Stimulated activated effector memory CD8-positive, alpha-beta T cell treated with anti-CD3 and anti-CD28 coated beads, Interleukin-12 subunit alpha, Interleukin-12 subunit beta, amount 100 ng/mL, for 72 hours (primary cell): ENCODE measurements at regions not wholly inside any gene's neighbourhood (a gene's known extent, or its start where the extent isn't known, plus 50 kb on each side); places are given as distances from the start of the nearest gene placed in this dataset.

Source experiments
- ATAC-seq: fragments of 150-1000 bp; cut with Tn5 transposase; 2 replicates; pipeline ENCODE4 v1.10.0; 2021
- DNase-seq, 2 donors: peaks; one replicate each; pipeline ENCODE4 v3.0.0; 2021 to 2022; ENCODE audit warnings: low spot score in 2 of 2
- H3K27ac Mint-ChIP-seq: one replicate; pipeline ENCODE4 v1.8.0; 2022; ENCODE audit warnings: mild to moderate bottlenecking, mixed read lengths
- H3K36me3 Mint-ChIP-seq: one replicate; pipeline ENCODE4 v1.8.0; 2022; ENCODE audit warnings: mild to moderate bottlenecking, mixed read lengths
- H3K4me1 Mint-ChIP-seq: one replicate; pipeline ENCODE4 v1.8.0; 2022; ENCODE audit warnings: mixed read lengths
- H3K4me3 Mint-ChIP-seq: one replicate; pipeline ENCODE4 v1.8.0; 2022; ENCODE audit warnings: mild to moderate bottlenecking, mixed read lengths
- H3K9me3 Mint-ChIP-seq: one replicate; pipeline ENCODE4 v1.8.0; 2022; ENCODE audit warnings: mixed read lengths

DNA sequence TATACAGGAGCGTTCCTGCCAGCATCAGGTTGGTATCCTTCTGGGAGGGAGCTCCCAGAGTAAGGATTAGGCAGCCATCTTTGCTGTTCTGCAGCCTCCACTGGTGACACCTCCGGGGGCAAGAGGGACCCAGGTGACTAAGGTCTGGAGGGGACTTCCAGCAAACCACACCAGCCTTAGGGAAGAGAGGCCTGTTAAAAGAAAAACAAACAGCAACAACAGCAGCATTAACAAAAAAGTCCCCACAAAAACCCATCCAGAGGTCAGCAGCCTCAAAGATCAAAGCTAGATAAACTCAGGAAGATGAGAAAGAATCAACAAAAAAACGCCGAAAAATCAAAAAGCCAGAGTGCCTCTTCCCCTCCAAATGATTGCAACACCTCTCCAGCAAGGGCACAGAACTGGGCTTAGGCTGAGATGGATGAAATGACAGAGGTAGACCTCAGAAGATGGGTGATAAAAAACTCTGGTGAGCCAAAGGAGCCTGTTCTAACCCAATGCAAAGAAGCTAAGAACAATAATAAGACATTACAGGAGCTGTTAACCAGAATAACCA is 388.2 kb downstream of the SPATA31D1 start:
- H3K9me3 Mint-ChIP-seq, result peaks cover 16% of the 10 kb centered on the region
- ATAC-seq, result no peak
- H3K27ac Mint-ChIP-seq, result no peak overlapping the region

DNA sequence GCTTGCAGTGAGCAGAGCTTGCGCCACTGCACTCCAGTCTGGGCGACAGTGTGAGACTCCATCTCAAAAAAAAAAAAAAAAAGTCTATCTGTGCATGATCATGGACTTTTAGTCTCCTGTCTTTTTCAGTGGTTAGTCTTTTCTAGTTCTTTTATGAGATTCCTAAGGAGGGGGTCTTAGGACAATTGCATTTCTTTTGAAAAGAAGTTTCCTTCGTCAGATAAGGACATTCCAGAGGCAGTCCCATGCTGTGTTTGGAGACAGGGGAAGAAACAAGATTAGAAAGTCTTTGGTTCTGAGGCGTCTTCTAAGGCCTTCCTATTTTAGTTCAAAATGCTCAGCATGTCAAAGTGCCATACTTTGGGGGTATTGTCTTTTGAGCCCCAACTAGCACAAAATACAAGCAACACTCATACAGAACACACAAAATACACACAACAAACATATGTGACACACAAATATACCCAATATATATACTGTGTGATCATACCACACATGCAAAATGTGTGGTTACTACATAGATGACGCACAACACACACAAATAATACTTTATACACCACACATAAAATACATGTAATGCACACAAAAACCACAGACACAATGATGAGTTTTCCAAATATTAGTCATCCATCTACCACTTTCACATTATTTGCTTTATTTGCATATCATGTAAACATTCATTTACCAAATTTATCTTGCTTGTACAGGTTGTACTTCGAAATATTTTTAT is 394.5 kb downstream of the SPATA31D1 start:
- H3K4me3 Mint-ChIP-seq, result no peak overlapping the region
- H3K27ac Mint-ChIP-seq, result no peak overlapping the region
- no peaks in the 10 kb centered on the region for H3K36me3 Mint-ChIP-seq
- DNase-seq, result no peak
- peaks cover 8% of the 10 kb centered on the region for H3K9me3 Mint-ChIP-seq
- no peak for ATAC-seq
- H3K4me1 Mint-ChIP-seq, result no peaks in the 10 kb centered on the region

More for the DNA sequence above, 388.2 kb downstream of the SPATA31D1 start:
- Mint-ChIP-seq H3K4me1 (no peaks in the 10 kb centered on the region), H3K4me3 (no peak overlapping the region), H3K36me3 (no peaks in the 10 kb centered on the region)
- DNase-seq, result no peak

DNA sequence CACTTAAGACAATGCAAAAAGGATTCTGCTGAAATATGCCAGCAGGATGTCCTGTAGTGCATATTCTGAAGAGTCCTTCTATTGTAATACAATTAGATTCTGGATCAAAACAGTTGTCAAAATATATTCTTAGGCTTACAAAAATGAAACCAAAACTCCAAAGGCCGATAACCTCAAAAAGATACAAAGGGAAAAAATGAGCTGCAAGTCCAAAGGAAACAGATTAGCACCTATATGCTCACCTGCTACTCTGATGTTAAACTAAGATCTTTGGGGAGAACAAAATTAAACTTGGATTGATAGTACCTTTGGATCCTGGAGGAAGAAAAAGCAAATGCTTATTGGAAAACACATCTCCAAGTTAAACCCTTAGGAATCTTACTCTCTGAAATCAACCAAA is 397.1 kb downstream of the SPATA31D1 start:
- peaks cover 12% of the 10 kb centered on the region for H3K9me3 Mint-ChIP-seq
- ATAC-seq (no peak), DNase-seq (no peak)
- H3K4me3 Mint-ChIP-seq, result no peak overlapping the region
- H3K4me1 Mint-ChIP-seq, result no peaks in the 10 kb centered on the region
- H3K27ac Mint-ChIP-seq, result no peak overlapping the region
- peaks cover 5% of the 10 kb centered on the region for H3K36me3 Mint-ChIP-seq

DNA sequence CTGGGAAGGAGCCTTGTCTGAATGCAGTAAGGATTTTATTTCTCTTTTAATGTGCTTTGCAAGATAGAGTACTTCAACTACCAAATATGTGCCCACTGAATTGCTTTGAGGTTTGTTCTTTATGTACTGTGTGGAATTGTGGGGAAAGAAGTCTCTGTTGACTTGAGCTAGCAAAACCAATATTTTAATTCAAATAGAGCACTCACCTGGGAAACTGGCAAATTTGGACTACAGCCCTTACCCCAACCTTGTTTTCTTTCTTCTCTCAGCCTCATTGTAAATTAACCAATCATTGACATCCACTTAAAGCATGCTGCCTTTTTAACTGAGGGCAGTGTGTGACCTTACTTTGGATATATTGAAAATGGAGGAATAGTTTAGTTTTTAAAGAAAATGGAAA is 409.0 kb downstream of the SPATA31D1 start:
- Mint-ChIP-seq H3K9me3 (peaks cover 7% of the 10 kb centered on the region), H3K27ac (no peak overlapping the region), H3K4me3 (no peak overlapping the region), H3K36me3 (no peaks in the 10 kb centered on the region), H3K4me1 (no peaks in the 10 kb centered on the region)
- DNase-seq (no peak), ATAC-seq (no peak)

DNA sequence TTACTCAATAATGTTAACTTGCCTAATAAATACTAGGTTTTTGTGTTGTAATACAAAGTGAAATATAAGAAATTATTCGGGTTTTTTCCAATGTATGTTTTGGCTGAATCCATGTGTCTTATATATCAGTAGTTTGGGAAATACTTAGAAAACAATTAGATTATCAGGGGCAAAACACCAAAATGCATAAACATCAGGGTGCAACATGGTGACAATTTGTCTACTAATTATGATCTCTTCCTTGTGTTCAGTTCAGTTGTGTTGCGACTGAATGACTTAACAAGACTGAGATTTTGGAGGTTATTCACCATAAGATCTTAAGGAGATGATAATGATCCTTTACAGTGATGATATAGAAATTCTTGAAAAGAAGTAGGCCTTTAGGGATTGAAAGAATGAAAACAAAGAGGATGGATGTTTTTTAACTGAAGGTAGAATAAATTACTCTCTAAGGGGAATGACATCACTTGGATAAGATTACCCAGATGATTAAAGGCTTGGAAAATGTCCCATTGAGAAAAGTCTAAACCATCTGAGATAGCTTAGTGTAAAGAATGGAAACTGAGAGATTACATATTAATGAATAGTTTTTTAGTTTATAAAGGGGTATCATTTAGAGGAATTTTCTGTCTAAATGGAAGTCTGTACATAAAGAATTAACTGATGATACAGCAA is 415.8 kb downstream of the SPATA31D1 start:
- no peak for ATAC-seq
- Mint-ChIP-seq H3K36me3 (no peaks in the 10 kb centered on the region), H3K27ac (no peak overlapping the region), H3K4me1 (no peaks in the 10 kb centered on the region), H3K4me3 (no peak overlapping the region), H3K9me3 (peaks cover 5% of the 10 kb centered on the region)
- DNase-seq, result no peak

DNA sequence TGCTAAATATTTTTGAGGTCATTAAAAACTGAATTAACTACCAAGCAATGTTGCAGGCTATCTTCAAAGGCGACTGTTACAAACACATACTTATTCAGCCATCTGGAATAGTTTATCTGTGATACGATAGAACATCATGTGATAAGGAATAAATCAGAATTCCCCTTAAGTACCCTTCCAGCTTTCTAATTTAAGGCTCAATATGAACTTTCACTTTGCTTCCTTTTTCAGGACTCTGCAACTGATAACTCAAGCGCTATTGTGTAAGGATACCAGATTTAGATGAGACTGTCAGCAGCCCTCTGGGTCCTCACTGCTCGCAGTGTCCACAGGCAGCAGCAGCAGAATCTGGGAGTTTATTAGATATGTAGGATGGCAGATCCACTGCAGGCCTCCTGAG is 416.3 kb downstream of the SPATA31D1 start:
- no peak for DNase-seq
- no peaks in the 10 kb centered on the region for H3K36me3 Mint-ChIP-seq
- ATAC-seq, result no peak
- H3K4me1 Mint-ChIP-seq, result no peaks in the 10 kb centered on the region
- no peak overlapping the region for H3K27ac Mint-ChIP-seq
- peaks cover 4% of the 10 kb centered on the region for H3K9me3 Mint-ChIP-seq
- H3K4me3 Mint-ChIP-seq, result no peak overlapping the region

DNA sequence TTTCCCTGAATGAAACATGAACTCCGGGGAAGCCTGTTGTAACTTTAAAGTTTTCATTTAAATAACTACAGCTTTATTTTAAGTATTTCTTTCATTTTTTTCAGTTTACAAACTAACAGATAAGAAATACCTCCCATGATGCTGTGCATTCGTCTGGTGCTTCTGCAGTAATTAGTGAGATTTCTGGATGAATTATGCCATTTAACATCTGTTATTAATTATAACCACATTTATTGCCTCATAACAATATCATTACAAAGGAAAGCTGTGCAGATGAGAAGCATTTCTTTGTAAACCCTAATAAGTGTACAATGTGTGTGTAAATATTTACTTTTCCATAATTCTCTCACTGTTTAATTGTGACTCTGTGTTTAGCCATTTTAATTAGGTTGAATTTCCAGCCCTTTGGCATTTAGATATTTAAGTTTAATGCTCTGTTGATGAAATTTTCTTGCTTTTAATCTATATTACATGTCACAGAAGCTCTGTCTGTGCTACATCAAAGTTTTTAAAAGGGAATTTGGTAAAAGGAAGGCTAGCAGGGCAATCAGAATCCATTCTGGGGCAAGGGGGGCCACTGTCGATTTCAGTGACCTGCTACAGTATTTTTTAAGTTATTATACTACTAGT is 418.0 kb downstream of the SPATA31D1 start:
- Mint-ChIP-seq H3K4me3 (no peak overlapping the region), H3K9me3 (peaks cover 6% of the 10 kb centered on the region), H3K4me1 (no peaks in the 10 kb centered on the region), H3K27ac (no peak overlapping the region), H3K36me3 (no peaks in the 10 kb centered on the region)
- DNase-seq (no peak), ATAC-seq (no peak)

DNA sequence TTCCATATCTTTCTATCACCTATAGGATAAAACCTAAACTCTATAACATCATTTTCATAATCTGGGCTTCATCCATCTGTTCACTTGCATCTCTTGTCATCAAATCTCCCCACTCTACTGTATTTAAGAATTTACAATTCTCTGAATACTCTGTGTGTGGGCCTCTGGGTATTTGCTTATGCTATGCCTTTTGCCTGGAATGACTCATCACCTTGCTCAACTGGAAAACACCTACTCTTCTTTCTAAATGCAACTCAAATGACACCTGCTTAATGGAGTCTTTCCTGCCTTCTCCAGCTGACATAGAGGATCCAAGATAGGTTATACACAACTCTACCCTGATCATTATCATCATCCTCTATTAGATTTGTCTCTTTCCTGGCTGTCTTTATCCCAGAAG is 421.7 kb downstream of the SPATA31D1 start:
- no peak for DNase-seq
- Mint-ChIP-seq H3K27ac (no peak overlapping the region), H3K36me3 (no peaks in the 10 kb centered on the region), H3K4me3 (no peak overlapping the region), H3K9me3 (peaks cover 6% of the 10 kb centered on the region), H3K4me1 (no peaks in the 10 kb centered on the region)
- peak; percentile 42 for ATAC-seq

DNA sequence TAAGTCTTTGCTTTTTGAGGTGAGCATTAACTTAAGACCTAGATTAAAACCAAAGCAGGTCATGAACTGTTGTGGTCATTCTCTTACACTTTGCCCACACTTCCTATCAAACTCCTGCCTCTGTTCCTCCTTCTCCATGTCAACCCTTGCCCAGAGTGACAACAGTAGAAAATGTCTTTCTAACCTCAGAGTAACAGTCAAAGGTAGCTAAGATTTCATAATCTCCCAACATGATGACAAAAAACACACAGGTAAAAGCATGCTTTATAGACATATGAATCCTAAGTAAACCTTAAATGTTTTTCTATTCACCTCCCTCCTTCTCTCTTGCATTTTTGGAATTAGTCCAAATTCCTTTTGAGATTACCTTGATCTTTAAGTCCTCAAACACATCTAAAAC is 422.3 kb downstream of the SPATA31D1 start:
- DNase-seq (no peak), ATAC-seq (no peak)
- Mint-ChIP-seq H3K4me1 (no peaks in the 10 kb centered on the region), H3K4me3 (no peak overlapping the region), H3K27ac (no peak overlapping the region), H3K9me3 (peaks cover 9% of the 10 kb centered on the region), H3K36me3 (no peaks in the 10 kb centered on the region)

DNA sequence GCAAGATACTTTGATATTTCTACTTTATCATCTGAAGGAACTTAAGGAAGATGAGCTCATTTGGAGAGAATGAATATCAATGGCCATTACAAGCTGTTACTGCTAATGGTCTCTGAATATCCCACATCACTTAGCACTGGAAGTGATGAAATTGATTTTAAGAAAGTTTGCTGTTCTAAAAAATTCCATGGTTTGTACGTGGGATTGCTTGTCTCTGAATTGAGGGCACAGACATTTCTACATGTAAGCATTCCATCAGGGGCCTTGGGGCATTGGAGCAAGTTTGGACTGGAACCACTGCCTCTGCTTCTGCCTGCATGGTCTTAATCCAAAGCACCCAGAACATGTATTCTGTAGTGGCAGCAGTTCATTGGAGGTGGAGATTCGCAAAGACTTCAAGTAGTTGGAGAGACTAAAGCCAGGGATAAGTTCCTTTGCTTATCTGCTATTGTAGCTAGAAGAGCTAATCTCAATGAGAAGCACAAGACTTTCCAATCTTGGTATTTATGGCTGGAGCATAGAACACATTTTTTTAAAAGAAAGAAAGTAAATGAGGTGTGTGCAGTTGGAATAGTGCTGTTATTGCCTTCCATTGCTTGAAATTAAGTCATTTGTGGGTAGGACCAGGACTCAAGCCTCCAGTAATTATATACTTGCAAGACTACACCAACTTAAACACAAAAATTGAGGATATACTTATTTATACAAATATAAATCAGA is 424.2 kb downstream of the SPATA31D1 start:
- DNase-seq (no peak), ATAC-seq (no peak)
- no peak overlapping the region for H3K4me3 Mint-ChIP-seq

DNA sequence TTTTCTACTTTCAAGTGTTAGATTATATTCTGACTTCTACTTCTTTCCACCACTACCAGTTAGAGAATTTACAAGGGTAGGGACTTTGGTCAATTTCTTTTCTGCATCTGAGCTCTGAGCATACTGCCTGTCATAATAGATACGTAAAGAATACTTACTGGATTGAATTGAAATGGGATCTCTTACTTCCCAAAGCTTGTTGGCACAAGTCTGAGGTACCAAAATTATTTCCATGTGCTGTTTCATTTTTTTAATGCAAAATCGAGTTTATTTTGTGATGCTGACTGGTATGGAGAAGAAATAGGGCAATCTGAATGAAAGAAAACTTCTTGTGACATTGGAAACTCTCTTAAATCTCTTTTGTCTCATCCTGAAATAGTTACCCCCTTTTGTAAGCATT is 428.9 kb downstream of the SPATA31D1 start:
- Mint-ChIP-seq H3K27ac (no peak overlapping the region), H3K4me3 (no peak overlapping the region), H3K36me3 (no peaks in the 10 kb centered on the region), H3K4me1 (no peaks in the 10 kb centered on the region), H3K9me3 (peaks cover 12% of the 10 kb centered on the region)
- ATAC-seq, result no peak
- no peak for DNase-seq

More for the DNA sequence above, 424.2 kb downstream of the SPATA31D1 start:
- Mint-ChIP-seq H3K4me1 (no peaks in the 10 kb centered on the region), H3K27ac (no peak overlapping the region), H3K9me3 (peaks cover 11% of the 10 kb centered on the region), H3K36me3 (no peaks in the 10 kb centered on the region)

DNA sequence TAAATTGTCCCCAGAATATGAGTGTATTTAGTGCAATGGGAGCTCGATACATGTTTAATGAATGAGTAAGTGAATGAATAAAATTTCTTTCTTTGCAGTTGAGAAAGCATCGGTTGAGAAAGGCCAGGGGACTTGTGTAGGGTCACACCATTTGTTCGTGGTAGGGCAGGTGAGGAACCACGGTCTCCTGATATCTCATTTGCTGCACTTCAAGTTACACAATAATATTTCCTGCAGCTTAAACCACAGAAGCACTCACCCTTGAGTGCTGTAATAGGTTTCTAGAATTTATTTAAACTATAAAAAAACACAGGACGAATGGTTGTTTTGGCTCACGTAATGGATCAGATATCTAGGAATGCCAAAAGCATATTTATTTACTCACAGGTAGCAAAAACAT is 429.8 kb downstream of the SPATA31D1 start:
- peaks cover 12% of the 10 kb centered on the region for H3K9me3 Mint-ChIP-seq
- no peak overlapping the region for H3K27ac Mint-ChIP-seq
- no peak overlapping the region for H3K4me3 Mint-ChIP-seq
- no peak for ATAC-seq
- DNase-seq, result no peak
- no peaks in the 10 kb centered on the region for H3K36me3 Mint-ChIP-seq
- no peaks in the 10 kb centered on the region for H3K4me1 Mint-ChIP-seq

DNA sequence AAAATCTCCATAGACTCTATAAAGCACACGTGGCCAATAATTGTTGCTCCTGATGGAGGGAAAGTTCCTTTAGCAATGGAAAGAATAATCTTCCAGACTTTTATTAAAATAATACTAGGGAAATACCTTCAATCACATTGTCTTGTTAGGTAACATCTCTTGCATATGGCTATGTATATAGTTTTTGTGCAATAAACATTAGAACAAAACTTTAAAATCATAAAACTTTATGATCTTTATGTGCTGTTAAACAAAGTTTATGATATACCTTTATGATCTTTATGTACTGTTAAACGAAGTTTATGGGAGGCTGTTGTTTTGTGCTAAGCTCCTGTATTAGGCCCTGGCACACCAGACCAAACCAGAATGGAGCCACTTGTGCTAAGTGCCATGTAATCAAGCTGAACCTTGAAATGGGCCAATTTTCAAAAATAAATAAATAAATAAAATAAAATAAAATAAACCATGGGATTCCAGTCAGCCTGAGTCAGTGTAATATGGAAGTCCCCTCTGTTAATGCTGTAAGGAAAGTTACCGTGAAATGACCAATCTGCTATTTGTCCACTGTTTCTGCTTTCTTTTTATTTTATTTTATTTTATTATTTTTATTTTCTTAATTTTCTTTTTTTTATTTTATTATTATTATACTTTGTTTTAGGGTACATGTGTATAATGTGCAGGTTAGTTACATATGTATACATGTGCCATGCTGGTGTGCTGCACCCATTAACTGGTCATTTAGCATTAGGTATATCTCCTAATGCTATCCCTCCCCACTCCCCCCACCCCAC is 431.3 kb downstream of the SPATA31D1 start:
- DNase-seq, result no peak
- Mint-ChIP-seq H3K4me1 (no peaks in the 10 kb centered on the region), H3K9me3 (peaks cover 12% of the 10 kb centered on the region), H3K36me3 (no peaks in the 10 kb centered on the region), H3K27ac (no peak overlapping the region), H3K4me3 (no peak overlapping the region)
- no peak for ATAC-seq

DNA sequence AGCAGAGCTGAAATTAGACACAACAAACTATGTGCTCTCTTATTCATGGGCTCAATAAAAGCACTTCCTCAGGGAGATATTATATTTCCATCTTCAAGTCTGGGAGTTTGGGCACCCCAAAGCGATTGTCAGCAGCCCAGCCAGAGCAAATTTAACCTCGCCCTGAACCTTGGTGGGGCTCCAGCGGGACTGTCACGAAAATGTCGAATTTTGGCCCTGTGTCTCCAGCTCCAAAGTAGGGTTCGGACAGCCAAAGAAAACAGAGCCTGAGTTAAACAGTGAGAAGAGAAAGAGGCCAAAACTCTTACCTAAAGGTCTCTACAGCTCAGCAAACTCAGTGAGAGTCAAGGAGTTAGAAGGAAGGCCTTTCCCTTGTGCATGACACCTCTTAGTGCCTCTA is 432.9 kb downstream of the SPATA31D1 start:
- H3K4me1 Mint-ChIP-seq, result no peaks in the 10 kb centered on the region
- H3K4me3 Mint-ChIP-seq, result no peak overlapping the region
- no peak overlapping the region for H3K27ac Mint-ChIP-seq
- ATAC-seq (no peak), DNase-seq (no peak)
- no peaks in the 10 kb centered on the region for H3K36me3 Mint-ChIP-seq
- H3K9me3 Mint-ChIP-seq, result peaks cover 4% of the 10 kb centered on the region

DNA sequence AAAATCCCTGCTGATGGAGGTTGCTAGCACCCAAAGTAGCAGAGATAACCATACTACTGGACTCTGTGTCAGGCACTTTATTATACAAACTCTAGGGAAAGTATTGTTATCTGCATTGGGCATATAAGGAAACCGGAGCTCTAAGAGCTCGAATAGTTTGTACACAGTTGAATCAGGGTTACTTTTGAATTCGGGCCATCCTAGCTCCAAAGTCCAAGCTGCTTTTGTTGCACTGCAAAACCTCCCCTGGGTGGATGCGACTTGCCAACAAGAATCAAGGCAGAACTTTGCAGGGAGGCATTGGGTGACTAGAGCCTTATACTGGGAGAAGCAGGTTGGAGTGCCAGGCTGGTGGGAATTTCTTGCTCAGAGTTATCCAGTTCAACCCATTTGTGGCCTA is 435.1 kb downstream of the SPATA31D1 start:
- no peak for ATAC-seq

More for the DNA sequence above, 435.1 kb downstream of the SPATA31D1 start:
- Mint-ChIP-seq H3K9me3 (peaks cover 6% of the 10 kb centered on the region), H3K27ac (no peak overlapping the region), H3K36me3 (no peaks in the 10 kb centered on the region), H3K4me1 (no peaks in the 10 kb centered on the region), H3K4me3 (no peak overlapping the region)
- no peak for DNase-seq
